ENCODE measurements at regions not wholly inside any gene's neighbourhood (a gene's known extent, or its start where the extent isn't known, plus 50 kb on each side); places are given as distances from the start of the nearest gene placed in this dataset.

DNA sequence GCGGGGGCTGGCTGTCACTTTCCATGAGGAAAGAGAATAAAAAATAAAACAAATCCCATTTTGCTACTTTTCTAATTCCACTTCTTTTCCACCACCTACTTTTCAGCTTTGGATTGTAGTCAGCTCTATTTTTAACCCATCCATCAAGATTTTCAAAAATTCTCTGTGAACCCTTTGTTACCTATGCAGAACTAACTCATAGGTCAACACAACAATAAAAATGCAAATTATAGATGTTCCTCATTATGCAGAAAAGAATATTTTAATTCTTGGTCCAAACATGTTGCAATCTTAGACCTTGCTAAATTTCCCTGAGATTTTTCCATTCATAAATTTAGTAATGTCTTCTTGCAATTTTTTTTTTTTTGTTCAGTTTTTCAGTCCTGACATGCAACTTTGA is 454.5 kb downstream of the ADAMTS20 start:
- no peaks in the 10 kb centered on the region for H3K9me3 Mint-ChIP-seq

DNA sequence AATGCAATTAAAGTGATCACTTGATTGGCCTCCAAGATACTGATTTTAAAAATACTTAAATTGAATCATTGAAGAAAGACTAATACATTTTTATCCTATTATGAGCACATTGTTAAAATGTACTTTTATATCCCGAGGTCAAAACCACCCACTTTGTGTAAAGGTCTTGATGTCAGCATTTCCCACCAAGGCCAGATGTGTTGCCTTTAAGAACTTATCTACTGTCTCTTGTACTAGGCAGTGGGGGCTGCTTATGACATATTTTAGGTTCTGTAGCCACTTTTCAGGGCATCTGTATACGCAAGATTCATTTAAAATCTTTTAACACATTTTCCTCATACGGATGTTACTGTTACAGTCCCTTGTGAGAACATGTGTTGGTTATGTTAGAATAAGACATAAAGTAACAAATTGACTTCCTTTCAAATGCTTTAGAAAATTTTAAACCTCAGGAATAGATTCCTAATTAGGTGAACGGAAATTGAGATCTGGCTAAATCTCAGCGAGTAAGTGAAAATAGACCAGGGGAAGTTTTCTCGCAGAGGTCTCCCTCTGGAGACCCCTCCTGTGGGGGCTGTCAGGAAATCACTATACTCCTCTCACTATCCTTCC is 456.2 kb downstream of the ADAMTS20 start:
- DNase-seq (ENCODE audit: low spot score): no peak
- Histone ChIP-seq H2AFZ (replicated peaks) (no peak overlapping the region), H3K79me2 (ENCODE audit: low read depth) (no peaks in the 10 kb centered on the region), H3K36me3 (no peaks in the 10 kb centered on the region), H3K9ac (no peak overlapping the region), H4K20me1 (ENCODE audit: low read depth) (no peaks in the 10 kb centered on the region), H3K27me3 (no peaks in the 10 kb centered on the region), H3K4me1 (peaks cover 5% of the 10 kb centered on the region), H3K9me3 (ENCODE audit: low read depth) (no peaks in the 10 kb centered on the region), H3K4me3 (no peak overlapping the region), H3K4me2 (no peak overlapping the region), H3K27ac (no peak overlapping the region), H3F3A (ENCODE audit: low read depth) (no peaks in the 10 kb centered on the region)
- peaks cover 5% of the 10 kb centered on the region for H3K4me1 Mint-ChIP-seq
- no peak overlapping the region for H3K4me3 Mint-ChIP-seq
- no peaks in the 10 kb centered on the region for H3K36me3 Mint-ChIP-seq
- TF ChIP-seq EZH2 (IDR thresholded peaks at IDR 0.05): no peak
- TF ChIP-seq, protein P1, sequence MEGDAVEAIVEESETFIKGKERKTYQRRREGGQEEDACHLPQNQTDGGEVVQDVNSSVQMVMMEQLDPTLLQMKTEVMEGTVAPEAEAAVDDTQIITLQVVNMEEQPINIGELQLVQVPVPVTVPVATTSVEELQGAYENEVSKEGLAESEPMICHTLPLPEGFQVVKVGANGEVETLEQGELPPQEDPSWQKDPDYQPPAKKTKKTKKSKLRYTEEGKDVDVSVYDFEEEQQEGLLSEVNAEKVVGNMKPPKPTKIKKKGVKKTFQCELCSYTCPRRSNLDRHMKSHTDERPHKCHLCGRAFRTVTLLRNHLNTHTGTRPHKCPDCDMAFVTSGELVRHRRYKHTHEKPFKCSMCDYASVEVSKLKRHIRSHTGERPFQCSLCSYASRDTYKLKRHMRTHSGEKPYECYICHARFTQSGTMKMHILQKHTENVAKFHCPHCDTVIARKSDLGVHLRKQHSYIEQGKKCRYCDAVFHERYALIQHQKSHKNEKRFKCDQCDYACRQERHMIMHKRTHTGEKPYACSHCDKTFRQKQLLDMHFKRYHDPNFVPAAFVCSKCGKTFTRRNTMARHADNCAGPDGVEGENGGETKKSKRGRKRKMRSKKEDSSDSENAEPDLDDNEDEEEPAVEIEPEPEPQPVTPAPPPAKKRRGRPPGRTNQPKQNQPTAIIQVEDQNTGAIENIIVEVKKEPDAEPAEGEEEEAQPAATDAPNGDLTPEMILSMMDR (IDR thresholded peaks at IDR 0.05): no peak
- no peak for TF ChIP-seq EZH2phosphoT487 (IDR thresholded peaks at IDR 0.05)
- no peak overlapping the region for H3K27ac Mint-ChIP-seq
- H3K9me3 Mint-ChIP-seq: no peaks in the 10 kb centered on the region
- H3K27me3 Mint-ChIP-seq (ENCODE audit: insufficient read depth, low read depth): peaks cover 2% of the 10 kb centered on the region

More for the DNA sequence above, 454.5 kb downstream of the ADAMTS20 start:
- H3K4me2 ChIP-seq: no peak overlapping the region
- H3K4me1 Mint-ChIP-seq: peaks cover 5% of the 10 kb centered on the region
- no peak for DNase-seq (ENCODE audit: low spot score)
- no peaks in the 10 kb centered on the region for H3F3A ChIP-seq (ENCODE audit: low read depth)
- H3K9ac ChIP-seq: no peak overlapping the region
- no peak overlapping the region for H3K4me3 ChIP-seq
- H3K36me3 ChIP-seq: no peaks in the 10 kb centered on the region
- H2AFZ ChIP-seq (replicated peaks): no peak overlapping the region
- H3K27ac Mint-ChIP-seq: no peak overlapping the region
- no peaks in the 10 kb centered on the region for H3K79me2 ChIP-seq (ENCODE audit: low read depth)
- H3K4me3 Mint-ChIP-seq: no peak overlapping the region
- H3K36me3 Mint-ChIP-seq: no peaks in the 10 kb centered on the region
- no peaks in the 10 kb centered on the region for H3K27me3 ChIP-seq
- H3K9me3 ChIP-seq (ENCODE audit: low read depth): no peaks in the 10 kb centered on the region
- TF ChIP-seq, protein P1 (IDR thresholded peaks at IDR 0.05): no peak
- TF ChIP-seq EZH2 (IDR thresholded peaks at IDR 0.05): no peak
- no peak for TF ChIP-seq EZH2phosphoT487 (IDR thresholded peaks at IDR 0.05)
- H3K27ac ChIP-seq: no peak overlapping the region
- no peaks in the 10 kb centered on the region for H4K20me1 ChIP-seq (ENCODE audit: low read depth)
- H3K4me1 ChIP-seq: peaks cover 7% of the 10 kb centered on the region
- peaks cover 2% of the 10 kb centered on the region for H3K27me3 Mint-ChIP-seq (ENCODE audit: insufficient read depth, low read depth)

DNA sequence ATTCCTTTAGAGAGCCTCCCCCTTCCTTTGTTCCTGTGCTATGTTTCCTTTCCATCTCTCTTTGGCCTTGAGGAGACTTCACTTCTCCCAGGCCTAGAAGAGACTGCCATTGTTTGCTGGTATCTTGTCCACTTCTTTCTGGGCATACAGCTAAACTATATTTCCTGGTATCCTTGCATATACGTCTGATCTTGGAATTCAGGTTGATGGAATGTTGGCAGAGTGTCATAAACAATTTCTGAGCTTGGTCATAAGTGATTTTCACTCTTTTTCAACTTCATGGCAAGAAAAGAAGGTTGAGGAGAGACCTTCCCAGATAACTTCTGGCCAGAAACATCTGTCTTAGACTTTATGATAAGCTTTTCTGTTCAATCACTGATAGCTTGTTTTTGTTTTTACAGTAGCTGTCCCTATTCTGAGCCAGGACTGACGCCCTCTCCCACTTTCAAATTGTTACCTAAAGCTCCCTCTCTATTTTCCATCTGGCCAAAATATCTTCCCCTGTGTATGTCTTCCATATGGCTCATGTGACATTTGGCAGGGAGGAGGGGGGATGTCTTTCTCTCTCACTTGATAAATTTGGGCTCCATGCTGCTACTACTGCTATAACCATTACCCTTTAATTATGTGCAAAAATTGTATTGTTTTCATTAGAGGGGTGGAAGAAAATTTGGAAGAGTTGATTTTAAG is 457.0 kb downstream of the ADAMTS20 start:
- TF ChIP-seq EZH2phosphoT487 (IDR thresholded peaks at IDR 0.05): no peak
- H3K9me3 ChIP-seq (ENCODE audit: low read depth): no peaks in the 10 kb centered on the region
- no peak overlapping the region for H3K27ac ChIP-seq
- H4K20me1 ChIP-seq (ENCODE audit: low read depth): no peaks in the 10 kb centered on the region
- H3K79me2 ChIP-seq (ENCODE audit: low read depth): no peaks in the 10 kb centered on the region
- H2AFZ ChIP-seq (replicated peaks): no peak overlapping the region
- Mint-ChIP-seq H3K27ac (no peak overlapping the region), H3K4me1 (peaks cover 5% of the 10 kb centered on the region), H3K4me3 (no peak overlapping the region), H3K27me3 (ENCODE audit: insufficient read depth, low read depth) (peaks cover 2% of the 10 kb centered on the region), H3K9me3 (peaks cover 3% of the 10 kb centered on the region), H3K36me3 (no peaks in the 10 kb centered on the region)
- no peaks in the 10 kb centered on the region for H3F3A ChIP-seq (ENCODE audit: low read depth)
- no peak overlapping the region for H3K9ac ChIP-seq
- H3K4me2 ChIP-seq: no peak overlapping the region
- H3K4me1 ChIP-seq: peaks cover 5% of the 10 kb centered on the region
- no peak overlapping the region for H3K4me3 ChIP-seq
- no peaks in the 10 kb centered on the region for H3K36me3 ChIP-seq
- H3K27me3 ChIP-seq: no peaks in the 10 kb centered on the region
- DNase-seq (ENCODE audit: low spot score): no peak

DNA sequence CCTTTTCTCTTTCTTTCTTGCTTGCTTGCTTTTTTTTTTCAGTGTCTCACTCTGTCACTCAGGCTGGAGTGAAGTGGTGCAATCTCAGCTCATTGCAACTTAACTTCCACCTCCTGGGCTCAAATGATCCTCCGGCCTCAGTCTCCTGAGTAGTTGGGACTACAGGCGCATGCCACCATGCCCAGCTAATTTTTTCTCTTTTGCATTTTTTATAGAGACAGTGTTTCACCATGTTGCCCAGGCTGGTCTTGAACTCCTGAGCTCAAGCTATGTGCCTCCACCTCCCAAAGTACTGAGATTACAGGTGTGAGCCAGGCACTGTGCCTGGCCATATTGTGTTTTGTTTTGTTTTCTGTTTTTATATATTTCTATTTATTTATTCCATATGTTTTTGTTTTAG is 461.0 kb downstream of the ADAMTS20 start:
- H3F3A ChIP-seq (ENCODE audit: low read depth): no peaks in the 10 kb centered on the region
- no peak overlapping the region for H3K4me2 ChIP-seq
- Mint-ChIP-seq H3K27ac (no peak overlapping the region), H3K4me3 (no peak overlapping the region), H3K9me3 (peaks cover 11% of the 10 kb centered on the region), H3K4me1 (no peaks in the 10 kb centered on the region), H3K27me3 (ENCODE audit: insufficient read depth, low read depth) (peaks cover 2% of the 10 kb centered on the region), H3K36me3 (no peaks in the 10 kb centered on the region)
- TF ChIP-seq, protein P1 (IDR thresholded peaks at IDR 0.05): no peak
- TF ChIP-seq EZH2 (IDR thresholded peaks at IDR 0.05) (no peak), EZH2phosphoT487 (IDR thresholded peaks at IDR 0.05) (no peak)
- H3K36me3 ChIP-seq: no peaks in the 10 kb centered on the region
- no peak for DNase-seq (ENCODE audit: low spot score)
- no peaks in the 10 kb centered on the region for H3K9me3 ChIP-seq (ENCODE audit: low read depth)
- no peak overlapping the region for H2AFZ ChIP-seq (replicated peaks)
- H4K20me1 ChIP-seq (ENCODE audit: low read depth): no peaks in the 10 kb centered on the region
- no peaks in the 10 kb centered on the region for H3K4me1 ChIP-seq
- H3K27ac ChIP-seq: no peak overlapping the region
- no peaks in the 10 kb centered on the region for H3K27me3 ChIP-seq
- H3K9ac ChIP-seq: no peak overlapping the region
- H3K79me2 ChIP-seq (ENCODE audit: low read depth): no peaks in the 10 kb centered on the region
- H3K4me3 ChIP-seq: no peak overlapping the region
